ENCODE measurements at regions not wholly inside any gene's neighbourhood (a gene's known extent, or its start where the extent isn't known, plus 50 kb on each side); places are given as distances from the start of the nearest gene placed in this dataset.
"Not testable (repeated sequence)": the region's sequence is repeated elsewhere in the genome, so short reads cannot be mapped to it uniquely, and the experiment has no call there.

- no peak for DNase-seq (ENCODE audit: low spot score)
- no peak overlapping the region for H3K27ac ChIP-seq
- TF ChIP-seq, protein P1, sequence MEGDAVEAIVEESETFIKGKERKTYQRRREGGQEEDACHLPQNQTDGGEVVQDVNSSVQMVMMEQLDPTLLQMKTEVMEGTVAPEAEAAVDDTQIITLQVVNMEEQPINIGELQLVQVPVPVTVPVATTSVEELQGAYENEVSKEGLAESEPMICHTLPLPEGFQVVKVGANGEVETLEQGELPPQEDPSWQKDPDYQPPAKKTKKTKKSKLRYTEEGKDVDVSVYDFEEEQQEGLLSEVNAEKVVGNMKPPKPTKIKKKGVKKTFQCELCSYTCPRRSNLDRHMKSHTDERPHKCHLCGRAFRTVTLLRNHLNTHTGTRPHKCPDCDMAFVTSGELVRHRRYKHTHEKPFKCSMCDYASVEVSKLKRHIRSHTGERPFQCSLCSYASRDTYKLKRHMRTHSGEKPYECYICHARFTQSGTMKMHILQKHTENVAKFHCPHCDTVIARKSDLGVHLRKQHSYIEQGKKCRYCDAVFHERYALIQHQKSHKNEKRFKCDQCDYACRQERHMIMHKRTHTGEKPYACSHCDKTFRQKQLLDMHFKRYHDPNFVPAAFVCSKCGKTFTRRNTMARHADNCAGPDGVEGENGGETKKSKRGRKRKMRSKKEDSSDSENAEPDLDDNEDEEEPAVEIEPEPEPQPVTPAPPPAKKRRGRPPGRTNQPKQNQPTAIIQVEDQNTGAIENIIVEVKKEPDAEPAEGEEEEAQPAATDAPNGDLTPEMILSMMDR (IDR thresholded peaks at IDR 0.05) = no peak
- no peak overlapping the region for H3K4me3 ChIP-seq
Observed at GRCh38 chr18:22525313-22525712, 107.6 kb upstream of the CTAGE1 start.

DNA sequence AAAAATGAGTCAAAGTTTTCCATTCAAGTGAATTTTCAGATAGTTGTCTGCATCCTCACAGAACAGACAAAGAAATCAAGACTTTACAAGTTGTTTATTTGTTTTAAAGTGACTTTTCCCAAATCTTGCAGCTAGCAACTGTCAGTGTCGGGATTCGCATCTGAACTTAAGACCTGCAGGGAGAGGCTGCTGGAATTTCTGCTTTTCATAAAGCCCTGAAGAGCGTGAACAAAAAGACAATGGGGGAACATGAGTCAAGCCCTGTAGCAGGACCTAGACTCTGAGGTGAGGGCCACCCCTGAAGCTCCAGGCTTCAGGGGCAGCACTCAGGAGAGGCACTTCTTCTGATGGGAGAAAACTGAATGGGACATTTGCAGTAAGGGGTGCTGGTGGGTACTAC, 108.2 kb upstream of the CTAGE1 start:
- TF ChIP-seq, protein P1 (IDR thresholded peaks at IDR 0.05) = no peak
- Histone ChIP-seq H3K27ac (no peak overlapping the region), H3K4me3 (no peak overlapping the region)
- no peak for DNase-seq (ENCODE audit: low spot score)

DNA sequence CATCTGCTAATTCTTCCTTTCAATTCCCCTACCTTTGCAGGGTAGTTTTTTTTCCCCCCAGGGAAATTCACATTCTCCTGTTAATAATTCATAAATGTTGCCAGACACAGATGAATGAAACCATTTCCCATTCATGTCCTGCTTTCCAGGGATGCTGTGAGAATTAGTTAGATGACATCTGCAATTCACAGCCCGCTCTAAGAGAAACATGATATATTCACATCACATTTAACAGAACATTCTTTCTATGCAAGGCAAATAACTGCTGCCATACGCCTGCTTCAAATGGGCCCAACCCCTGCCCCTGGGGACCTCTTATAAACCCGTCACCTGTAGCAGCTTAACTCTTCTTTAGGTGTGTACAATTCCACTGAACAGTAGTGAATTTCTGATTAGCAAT, 110.6 kb upstream of the CTAGE1 start:
- Histone ChIP-seq H3K4me3 (no peak overlapping the region), H3K27ac (no peak overlapping the region)
- no peak for DNase-seq (ENCODE audit: low spot score)
- TF ChIP-seq, protein P1 (IDR thresholded peaks at IDR 0.05) = no peak

- H3K4me3 ChIP-seq; H3K27ac ChIP-seq; DNase-seq (ENCODE audit: low spot score): not testable (repeated sequence)
Observed at GRCh38 chr18:22534706-22535105, 117.0 kb upstream of the CTAGE1 start.

GRCh38 chr18:22536558-22536957, 118.8 kb upstream of the CTAGE1 start:
- Histone ChIP-seq H3K27ac (no peak overlapping the region), H3K4me3 (no peak overlapping the region)
- TF ChIP-seq, protein P1 (IDR thresholded peaks at IDR 0.05) = no peak
- no peak for DNase-seq (ENCODE audit: low spot score)

GRCh38 chr18:22538426-22538825, 120.7 kb upstream of the CTAGE1 start:
- no peak overlapping the region for H3K4me3 ChIP-seq
- TF ChIP-seq, protein P1 (IDR thresholded peaks at IDR 0.05) = no peak
- peak; percentile 75 for DNase-seq (ENCODE audit: low spot score)
- H3K27ac ChIP-seq = peak overlapping the region in 1 of 2 donors; percentile 56

- Histone ChIP-seq H3K27ac (peak overlapping the region; percentile 14 to 56), H3K4me3 (no peak overlapping the region)
- TF ChIP-seq, protein P1 (IDR thresholded peaks at IDR 0.05) = no peak
- peak; percentile 69 for DNase-seq (ENCODE audit: low spot score)
Observed at GRCh38 chr18:22539051-22539765, 121.5 kb upstream of the CTAGE1 start.

All from coronary artery (tissue), 2 donors.